Neural progenitor cell (in vitro differentiated cells): ENCODE measurements at regions not wholly inside any gene's neighbourhood (a gene's known extent, or its start where the extent isn't known, plus 50 kb on each side); places are given as distances from the start of the nearest gene placed in this dataset.

Experiments used
- CTCF ChIP-seq: fragments of 200-600 bp; sonication (generic); IDR thresholded peaks from 2 replicates; pipeline ENCODE4 v1.5.1; 2017; ENCODE audit warnings: antibody characterized with exemption, mild to moderate bottlenecking
- EZH2 ChIP-seq: fragments of 200-600 bp; sonication (generic); IDR thresholded peaks from 2 replicates; pipeline ENCODE4 v1.6.1; 2017; ENCODE audit warnings: antibody characterized with exemption, mild to moderate bottlenecking, moderate library complexity

- TF ChIP-seq EZH2 (no peak), CTCF (no peak)
These were observed 134.2 kb downstream of the GLI2 start for GRCh38 chr2:120869730-120870466.
